Suprapubic skin (tissue), 4 donors: ENCODE measurements at regions not wholly inside any gene's neighbourhood (a gene's known extent, or its start where the extent isn't known, plus 50 kb on each side); places are given as distances from the start of the nearest gene placed in this dataset.

Experiments used
- DNase-seq, 2 donors: peaks; one replicate each; pipeline ENCODE4 v3.0.0-alpha.2; 2019; ENCODE audit warnings: low spot score in 2 of 2
- H3K27ac ChIP-seq: fragments of 200-600 bp; sonication (generic); one replicate; pipeline ENCODE4 v1.5.1; 2019
- H3K27me3 ChIP-seq: fragments of 200-600 bp; sonication (generic); one replicate; pipeline ENCODE4 v1.5.1; 2019
- H3K36me3 ChIP-seq: fragments of 200-600 bp; sonication (generic); one replicate; pipeline ENCODE4 v1.5.1; 2019
- H3K4me1 ChIP-seq: fragments of 200-600 bp; sonication (generic); one replicate; pipeline ENCODE4 v1.5.1; 2019
- H3K4me3 ChIP-seq: fragments of 200-600 bp; sonication (generic); one replicate; pipeline ENCODE4 v1.5.1; 2019; ENCODE audit warnings: mild to moderate bottlenecking
- H3K9me3 ChIP-seq: fragments of 200-600 bp; sonication (generic); one replicate; pipeline ENCODE4 v1.5.1; 2019
- EP300 ChIP-seq: sonication (generic); formaldehyde crosslinking; IDR thresholded peaks from one replicate; pipeline ENCODE4 v1.6.1; 2017; ENCODE audit warnings: antibody characterized with exemption
- POLR2A ChIP-seq, 2 donors: fragments of 450-650 bp; IDR thresholded peaks; one replicate each; pipeline ENCODE4 v1.6.1; 2017; ENCODE audit warnings: antibody characterized with exemption in 2 of 2, mild to moderate bottlenecking in 2 of 2, moderate library complexity in 2 of 2
- POLR2AphosphoS5 ChIP-seq, 3 donors: sonication (generic); formaldehyde crosslinking; IDR thresholded peaks; one replicate each; pipeline ENCODE4 v1.6.1; 2017; ENCODE audit warnings: antibody characterized with exemption in 3 of 3
- WGBS: methylation state at CpG from one replicate; pipeline ENCODE4 v1.1.5; 2018; 5-methylcytosine and 5-hydroxymethylcytosine counted together
- TF ChIP-seq, protein P1 (sequence below), 2 donors: fragments of 200-600 bp in 1 of 2; fragments of 450-650 bp in 1 of 2; sonication (generic) in 1 of 2; IDR thresholded peaks; one replicate each; pipeline ENCODE4 v1.5.1; 2016 to 2019; ENCODE audit warnings: antibody characterized with exemption in 2 of 2, mild to moderate bottlenecking in 1 of 2, moderate library complexity in 1 of 2

- Histone ChIP-seq H3K36me3 (no peaks in the 10 kb centered on the region), H3K27me3 (no peaks in the 10 kb centered on the region), H3K4me1 (peaks cover 16% of the 10 kb centered on the region), H3K4me3 (no peak overlapping the region), H3K27ac (no peak overlapping the region), H3K9me3 (no peaks in the 10 kb centered on the region)
- TF ChIP-seq POLR2A (IDR thresholded peaks at IDR 0.05) (no peak), POLR2AphosphoS5 (IDR thresholded peaks at IDR 0.05) (no peak), EP300 (no peak)
- TF ChIP-seq, protein P1, sequence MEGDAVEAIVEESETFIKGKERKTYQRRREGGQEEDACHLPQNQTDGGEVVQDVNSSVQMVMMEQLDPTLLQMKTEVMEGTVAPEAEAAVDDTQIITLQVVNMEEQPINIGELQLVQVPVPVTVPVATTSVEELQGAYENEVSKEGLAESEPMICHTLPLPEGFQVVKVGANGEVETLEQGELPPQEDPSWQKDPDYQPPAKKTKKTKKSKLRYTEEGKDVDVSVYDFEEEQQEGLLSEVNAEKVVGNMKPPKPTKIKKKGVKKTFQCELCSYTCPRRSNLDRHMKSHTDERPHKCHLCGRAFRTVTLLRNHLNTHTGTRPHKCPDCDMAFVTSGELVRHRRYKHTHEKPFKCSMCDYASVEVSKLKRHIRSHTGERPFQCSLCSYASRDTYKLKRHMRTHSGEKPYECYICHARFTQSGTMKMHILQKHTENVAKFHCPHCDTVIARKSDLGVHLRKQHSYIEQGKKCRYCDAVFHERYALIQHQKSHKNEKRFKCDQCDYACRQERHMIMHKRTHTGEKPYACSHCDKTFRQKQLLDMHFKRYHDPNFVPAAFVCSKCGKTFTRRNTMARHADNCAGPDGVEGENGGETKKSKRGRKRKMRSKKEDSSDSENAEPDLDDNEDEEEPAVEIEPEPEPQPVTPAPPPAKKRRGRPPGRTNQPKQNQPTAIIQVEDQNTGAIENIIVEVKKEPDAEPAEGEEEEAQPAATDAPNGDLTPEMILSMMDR (IDR thresholded peaks at IDR 0.05), result no peak
- WGBS, result 80% methylated on average over 2 of the region's 2 CpGs
- DNase-seq, result no peak
Measured at GRCh38 chr10:21257919-21258318, 267.6 kb downstream of the SKIDA1 start.

GRCh38 chr10:21257191-21257590 lies 268.3 kb downstream of the SKIDA1 start:
- H3K9me3 ChIP-seq, result no peaks in the 10 kb centered on the region
- no peak overlapping the region for H3K27ac ChIP-seq
- no peak for TF ChIP-seq POLR2A (IDR thresholded peaks at IDR 0.05)
- no peak for TF ChIP-seq POLR2AphosphoS5 (IDR thresholded peaks at IDR 0.05)
- TF ChIP-seq, protein P1 (IDR thresholded peaks at IDR 0.05), result no peak
- no peak for TF ChIP-seq EP300
- no peaks in the 10 kb centered on the region for H3K27me3 ChIP-seq
- 56% methylated on average over 2 of the region's 2 CpGs for WGBS
- no peaks in the 10 kb centered on the region for H3K36me3 ChIP-seq
- no peak overlapping the region for H3K4me3 ChIP-seq
- H3K4me1 ChIP-seq, result peaks cover 16% of the 10 kb centered on the region
- no peak for DNase-seq

DNA sequence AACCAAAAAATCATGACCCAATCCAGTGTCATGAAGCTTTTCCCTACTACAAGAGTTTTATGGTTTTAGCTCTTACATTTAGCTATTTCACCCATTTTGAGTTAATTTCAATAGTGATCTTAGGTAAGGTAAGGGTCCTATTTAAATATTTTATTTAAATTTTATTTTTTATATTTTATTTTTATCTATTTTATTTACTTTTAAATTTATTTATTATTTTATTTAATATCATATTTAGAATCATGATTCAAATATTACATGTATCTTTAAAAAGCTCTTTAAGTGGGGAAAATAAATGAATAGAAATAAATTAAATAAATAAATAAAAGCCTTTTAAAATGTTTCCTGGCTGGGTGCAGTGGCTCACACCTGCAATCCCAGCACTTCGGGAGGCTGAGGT lies 276.0 kb downstream of the SKIDA1 start:
- Histone ChIP-seq H3K27me3 (no peaks in the 10 kb centered on the region), H3K36me3 (no peaks in the 10 kb centered on the region), H3K9me3 (no peaks in the 10 kb centered on the region), H3K4me3 (no peak overlapping the region), H3K4me1 (no peaks in the 10 kb centered on the region), H3K27ac (no peak overlapping the region)
- WGBS, result 94% methylated on average over 1 of the region's 1 CpG
- TF ChIP-seq POLR2A (IDR thresholded peaks at IDR 0.05), result no peak
- no peak for DNase-seq

DNA sequence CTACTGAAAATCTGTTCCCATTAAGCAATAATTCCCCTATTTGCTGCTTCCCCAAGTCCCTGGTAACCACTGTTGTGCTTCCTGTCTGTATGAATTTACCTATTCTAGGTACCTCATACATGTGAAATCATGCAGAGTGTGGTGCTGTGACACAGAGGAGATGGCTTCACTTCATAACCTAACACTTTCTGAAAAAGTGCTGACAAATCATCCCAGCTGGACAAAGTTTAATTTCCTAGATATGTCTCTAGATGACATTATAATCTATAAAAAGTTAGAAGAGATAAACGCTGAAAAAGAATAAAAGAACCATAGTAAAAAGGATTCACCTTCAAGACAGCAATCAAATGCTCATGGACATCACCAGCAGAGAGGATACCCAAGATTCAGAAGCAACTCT lies 277.9 kb downstream of the SKIDA1 start:
- TF ChIP-seq POLR2A (IDR thresholded peaks at IDR 0.05), result no peak
- TF ChIP-seq, protein P1 (IDR thresholded peaks at IDR 0.05), result no peak
- TF ChIP-seq EP300, result no peak
- TF ChIP-seq POLR2AphosphoS5 (IDR thresholded peaks at IDR 0.05), result no peak
- no peak for DNase-seq
- no peak overlapping the region for H3K27ac ChIP-seq
- no peaks in the 10 kb centered on the region for H3K4me1 ChIP-seq
- no peaks in the 10 kb centered on the region for H3K27me3 ChIP-seq
- no peaks in the 10 kb centered on the region for H3K9me3 ChIP-seq
- no peak overlapping the region for H3K4me3 ChIP-seq
- 82% methylated on average over 1 of the region's 1 CpG for WGBS
- H3K36me3 ChIP-seq, result no peaks in the 10 kb centered on the region

- TF ChIP-seq, protein P1 (IDR thresholded peaks at IDR 0.05), result no peak
- TF ChIP-seq EP300 (no peak), POLR2A (IDR thresholded peaks at IDR 0.05) (no peak), POLR2AphosphoS5 (IDR thresholded peaks at IDR 0.05) (no peak)
Measured at GRCh38 chr10:21246178-21246577, 279.3 kb downstream of the SKIDA1 start.

DNA sequence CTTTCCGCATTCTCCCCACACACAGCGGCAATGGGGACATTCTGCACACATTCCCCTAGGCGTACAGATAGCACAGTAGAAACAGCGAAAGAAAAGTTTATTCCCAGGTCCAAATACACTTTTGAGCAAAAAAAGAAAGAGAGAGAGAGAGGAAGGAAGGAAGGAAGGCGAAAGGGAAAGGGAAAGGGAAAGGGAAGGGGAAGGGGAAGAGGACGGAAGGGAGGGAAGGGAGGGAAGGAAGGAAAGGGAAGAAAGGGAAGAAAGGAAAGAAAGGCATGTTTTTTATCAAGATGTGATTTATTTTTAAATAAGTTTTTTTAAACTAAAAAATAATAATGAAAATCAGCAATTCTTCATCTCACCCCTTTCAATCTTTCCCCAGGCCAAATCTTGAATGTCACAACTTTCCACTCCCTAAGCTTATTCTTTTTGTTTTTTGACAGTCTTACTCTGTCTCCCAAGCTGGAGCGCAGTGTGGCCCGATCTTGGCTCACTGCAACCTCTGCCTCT lies 281.7 kb downstream of the SKIDA1 start:
- DNase-seq, result no peak
- no peak overlapping the region for H3K4me3 ChIP-seq
- H3K36me3 ChIP-seq, result no peaks in the 10 kb centered on the region
- H3K9me3 ChIP-seq, result no peaks in the 10 kb centered on the region
- TF ChIP-seq POLR2A (IDR thresholded peaks at IDR 0.05) (no peak), EP300 (no peak), POLR2AphosphoS5 (IDR thresholded peaks at IDR 0.05) (no peak)
- TF ChIP-seq, protein P1 (IDR thresholded peaks at IDR 0.05), result no peak
- H3K27me3 ChIP-seq, result no peaks in the 10 kb centered on the region
- no peak overlapping the region for H3K27ac ChIP-seq
- H3K4me1 ChIP-seq, result peaks cover 9% of the 10 kb centered on the region
- 89% methylated on average over 8 of the region's 8 CpGs for WGBS

More at GRCh38 chr10:21246178-21246577, 279.3 kb downstream of the SKIDA1 start:
- Histone ChIP-seq H3K36me3 (no peaks in the 10 kb centered on the region), H3K27me3 (no peaks in the 10 kb centered on the region), H3K4me3 (no peak overlapping the region), H3K4me1 (peaks cover 6% of the 10 kb centered on the region), H3K27ac (no peak overlapping the region), H3K9me3 (no peaks in the 10 kb centered on the region)
- WGBS, result 95% methylated on average over 5 of the region's 5 CpGs
- DNase-seq, result no peak
